GM21737 (cell line): ENCODE measurements at regions not wholly inside any gene's neighbourhood (a gene's known extent, or its start where the extent isn't known, plus 50 kb on each side); places are given as distances from the start of the nearest gene placed in this dataset.

Experiments
- ATAC-seq: cut with Tn5 transposase; IDR thresholded peaks from one replicate; pipeline ENCODE4 v1.9.1; 2021; ENCODE audit warnings: mild to moderate bottlenecking, moderate library complexity; ENCODE audit not compliant: unreplicated experiment

DNA sequence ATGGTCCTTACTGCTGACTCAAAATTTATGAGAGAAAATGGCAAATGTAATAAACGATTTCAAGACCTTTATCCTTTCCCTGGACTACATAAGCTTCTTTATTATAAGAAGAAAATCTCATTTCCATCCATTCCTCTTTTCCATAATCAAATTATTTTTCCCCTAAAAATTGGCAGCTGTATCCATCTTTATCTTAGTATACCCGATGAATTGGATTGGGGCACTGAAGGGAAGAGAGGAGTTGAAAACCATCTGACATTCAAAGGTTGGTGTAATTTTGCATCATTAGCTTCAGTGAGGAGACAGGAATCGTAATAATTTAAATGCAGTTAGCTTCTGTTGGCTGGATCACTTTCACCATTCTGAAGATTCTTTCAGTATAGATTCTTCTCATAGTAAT lies 574.1 kb downstream of the XIRP2 start:
- ATAC-seq = no peak

- no peak for ATAC-seq
Observed at GRCh38 chr2:167454036-167454435, 565.8 kb downstream of the XIRP2 start.

DNA sequence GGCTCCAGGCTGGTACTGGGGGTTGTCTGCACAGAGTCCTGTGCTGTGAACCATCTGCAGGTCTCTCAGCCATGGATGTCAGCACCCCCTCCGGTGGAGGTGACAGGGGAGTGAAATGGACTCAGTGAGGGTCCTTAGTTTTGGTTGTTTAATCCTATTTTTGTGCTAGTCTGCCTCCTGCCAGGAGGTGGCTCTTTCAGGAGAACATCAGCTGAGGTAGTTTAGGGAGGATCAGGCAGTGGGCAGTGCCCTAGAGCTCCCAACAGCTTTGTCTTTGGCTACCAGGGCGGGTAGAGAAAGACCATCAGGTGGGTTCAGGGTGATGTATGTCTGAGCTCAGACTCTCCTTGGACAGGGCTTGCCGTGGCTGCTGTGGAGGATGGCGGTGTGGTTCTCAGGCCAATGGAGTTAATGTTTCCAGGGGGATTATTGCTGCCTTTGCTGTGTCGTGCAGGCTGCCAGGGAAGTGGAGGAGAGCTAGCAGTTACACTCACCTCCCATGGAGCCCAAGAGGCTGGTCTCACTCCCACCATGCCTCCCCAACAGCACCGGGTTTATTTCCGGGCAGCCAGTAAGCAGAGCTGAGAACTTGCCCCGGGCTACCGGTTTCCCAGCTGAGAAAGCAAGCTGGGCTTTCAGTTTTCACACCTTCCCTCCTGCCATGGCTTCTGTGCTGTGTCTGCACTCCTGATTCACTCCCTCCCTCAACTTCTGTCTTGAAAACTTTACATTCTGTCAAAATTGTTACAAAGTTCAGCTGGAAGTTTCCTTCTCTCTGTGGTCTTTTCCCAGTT lies 563.4 kb downstream of the XIRP2 start:
- ATAC-seq = no peak

GRCh38 chr2:167450364-167450763 lies 562.1 kb downstream of the XIRP2 start:
- ATAC-seq = no peak

- ATAC-seq = no peak
Observed at GRCh38 chr2:167440382-167440781, 552.1 kb downstream of the XIRP2 start.

DNA sequence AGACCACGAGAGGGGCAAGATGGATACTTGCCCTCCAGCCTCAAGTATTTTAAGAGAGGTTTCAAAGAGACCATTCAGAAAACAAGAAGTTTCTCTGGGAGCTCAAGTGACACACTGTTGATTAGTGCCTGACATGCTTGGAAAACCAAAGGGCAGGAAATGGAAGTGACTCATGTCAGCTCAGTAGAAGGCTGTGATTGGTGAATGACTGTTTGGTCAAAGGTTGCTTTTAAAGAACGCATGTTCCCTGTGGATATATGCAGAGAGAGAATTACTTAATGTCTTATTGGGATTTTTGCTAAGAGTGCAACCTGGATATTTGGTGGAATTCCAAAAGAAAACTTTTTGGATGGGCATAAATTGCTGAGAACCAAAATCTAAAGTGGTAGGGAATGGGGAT lies 549.9 kb downstream of the XIRP2 start:
- no peak for ATAC-seq

DNA sequence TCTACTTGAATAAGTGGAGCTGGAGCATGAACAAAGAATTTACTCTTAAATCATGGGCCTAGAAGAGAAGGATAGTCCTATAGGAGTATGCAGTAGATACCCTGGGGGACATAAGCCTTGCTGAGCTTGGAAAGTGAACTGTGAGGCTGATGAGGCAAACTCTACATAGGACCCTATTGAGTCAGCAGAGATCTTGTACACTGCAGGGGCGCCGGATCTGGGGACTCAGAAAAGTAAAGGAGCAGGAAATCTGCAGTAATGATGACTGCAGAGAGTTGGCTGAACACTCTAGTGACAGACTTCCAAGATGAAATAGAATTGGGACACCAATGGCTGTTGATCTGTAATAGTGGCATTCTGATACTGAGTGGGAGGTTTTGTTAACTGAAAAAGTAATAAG lies 543.7 kb downstream of the XIRP2 start:
- no peak for ATAC-seq

DNA sequence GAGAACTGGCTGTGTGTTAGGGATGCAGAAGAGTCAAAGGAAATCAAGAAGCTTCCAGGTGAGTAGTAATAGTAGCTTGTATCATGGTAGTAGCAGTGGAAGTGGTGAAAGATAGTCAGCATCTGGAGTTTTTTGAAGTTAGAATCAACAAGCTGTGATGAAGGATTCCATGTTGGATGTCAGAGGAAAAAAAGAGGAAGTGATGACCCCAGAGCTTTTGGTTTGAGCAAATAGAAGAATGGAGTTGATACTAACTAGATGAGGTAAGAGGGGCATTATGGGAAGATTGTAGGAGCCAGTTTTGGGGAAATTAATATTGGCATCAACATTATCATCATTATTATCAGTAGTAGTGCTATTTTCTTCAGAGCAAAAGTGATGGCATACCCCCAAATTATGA lies 542.2 kb downstream of the XIRP2 start:
- no peak for ATAC-seq

GRCh38 chr2:167424803-167425755 lies 536.8 kb downstream of the XIRP2 start:
- no peak for ATAC-seq

- no peak for ATAC-seq
Observed at GRCh38 chr2:167424221-167424620, 535.9 kb downstream of the XIRP2 start.

DNA sequence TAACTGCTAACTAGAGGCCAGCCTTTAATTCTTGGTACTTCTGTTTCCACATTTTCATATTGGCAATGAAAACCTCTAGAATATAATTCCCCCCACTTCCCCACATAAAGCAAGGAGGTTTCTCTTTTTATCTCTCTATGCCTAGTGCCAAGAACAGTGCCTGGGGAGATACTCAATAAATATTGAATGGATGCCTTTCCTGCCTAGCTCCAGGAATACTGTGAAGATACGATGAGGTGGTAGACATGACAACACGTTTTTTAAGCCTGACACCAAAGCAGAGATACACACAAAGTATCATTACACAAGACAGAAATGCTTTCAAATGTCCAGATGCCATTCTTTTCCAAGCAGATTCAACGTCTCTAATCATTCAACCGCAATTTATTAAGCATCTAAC lies 535.5 kb downstream of the XIRP2 start:
- ATAC-seq = no peak

- no peak for ATAC-seq
Observed at GRCh38 chr2:167420211-167420610, 531.9 kb downstream of the XIRP2 start.

DNA sequence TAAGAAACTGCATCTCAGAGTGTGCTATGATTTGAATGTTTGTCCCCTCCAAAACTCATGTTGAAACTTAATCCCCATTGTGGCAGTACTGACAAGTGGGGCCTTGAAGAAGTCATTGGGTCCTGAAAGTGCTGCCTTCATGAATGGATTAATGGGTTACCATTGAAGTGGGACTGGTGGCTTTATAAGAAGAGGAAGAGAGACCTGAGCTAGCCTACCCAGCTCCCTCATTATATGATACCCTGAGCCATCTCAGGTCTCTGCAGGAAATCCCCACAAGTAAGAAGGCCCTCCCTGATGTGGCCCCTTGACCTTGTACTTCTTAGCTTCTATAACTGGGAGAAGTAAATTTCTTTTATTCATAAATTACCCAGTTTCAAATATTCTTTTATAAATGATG lies 526.8 kb downstream of the XIRP2 start:
- ATAC-seq = no peak

DNA sequence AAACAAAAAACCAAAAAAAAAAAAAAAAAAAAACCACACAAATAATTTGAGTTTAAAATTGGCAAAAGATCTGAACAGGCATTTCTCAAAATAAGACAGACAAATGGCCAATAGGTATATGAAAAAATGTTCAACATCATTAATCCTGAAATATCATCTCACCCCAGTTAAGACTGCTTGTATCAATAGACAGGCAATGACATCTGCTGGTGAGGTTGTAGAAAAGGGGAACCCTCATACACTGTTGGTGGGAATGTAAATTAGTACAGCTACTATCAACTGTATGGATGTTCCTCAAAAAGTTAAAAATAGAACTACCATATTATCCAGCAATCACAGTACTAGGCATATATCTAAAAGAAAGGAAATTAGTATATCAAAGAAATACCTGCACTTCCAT lies 523.1 kb downstream of the XIRP2 start:
- no peak for ATAC-seq

GRCh38 chr2:167406558-167406957 lies 518.3 kb downstream of the XIRP2 start:
- ATAC-seq = no peak

DNA sequence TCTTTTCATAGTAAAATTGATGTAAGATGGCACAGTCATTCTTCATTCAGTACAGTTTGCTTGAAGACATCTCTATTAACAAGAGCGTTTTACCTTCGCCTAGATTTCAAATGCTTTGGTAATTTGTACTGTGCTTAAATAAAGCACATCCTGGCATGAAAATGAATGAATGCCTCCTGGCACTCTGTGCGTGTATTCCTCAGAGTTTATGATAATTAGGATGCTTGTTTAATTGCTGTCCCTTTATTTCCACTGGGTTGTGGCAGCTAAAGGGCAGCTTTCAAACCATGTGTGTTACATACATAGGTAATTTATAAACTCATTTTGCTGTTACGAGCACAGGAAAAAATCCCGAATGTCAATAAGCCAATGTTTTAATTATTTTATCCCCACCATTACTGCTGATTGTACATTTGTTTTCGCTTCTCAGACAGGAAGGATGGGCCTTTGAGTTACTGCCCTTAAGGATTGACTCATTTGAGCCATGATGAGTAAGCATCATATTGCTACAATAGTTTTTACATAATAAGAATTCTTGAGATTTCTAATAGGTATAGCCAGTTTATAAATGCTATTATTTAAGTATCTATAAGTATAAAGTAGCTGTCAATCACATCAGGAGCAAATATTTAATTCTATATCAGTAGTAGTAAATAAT lies 516.5 kb downstream of the XIRP2 start:
- no peak for ATAC-seq

GRCh38 chr2:167401309-167401708 lies 513.0 kb downstream of the XIRP2 start:
- no peak for ATAC-seq

DNA sequence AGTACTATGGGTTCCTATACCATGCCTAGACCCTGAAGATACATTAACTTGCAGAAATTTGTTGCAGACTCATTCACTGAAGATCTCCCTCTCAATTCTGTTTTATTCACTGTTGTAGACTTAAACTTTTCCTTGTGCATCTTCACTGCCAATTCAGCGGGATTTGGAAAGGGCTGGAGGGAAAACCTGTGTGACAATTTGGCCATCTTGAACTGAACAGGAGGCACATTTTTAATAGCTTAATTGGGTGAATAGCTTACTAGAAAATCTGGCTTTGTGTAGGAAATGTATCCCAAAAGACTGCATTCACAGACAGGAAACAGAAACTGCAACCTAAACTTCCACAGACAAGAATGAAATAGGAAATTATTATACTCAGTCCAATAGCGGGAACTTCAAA lies 512.3 kb downstream of the XIRP2 start:
- ATAC-seq = no peak

GRCh38 chr2:167398873-167399272 lies 510.6 kb downstream of the XIRP2 start:
- ATAC-seq = no peak

DNA sequence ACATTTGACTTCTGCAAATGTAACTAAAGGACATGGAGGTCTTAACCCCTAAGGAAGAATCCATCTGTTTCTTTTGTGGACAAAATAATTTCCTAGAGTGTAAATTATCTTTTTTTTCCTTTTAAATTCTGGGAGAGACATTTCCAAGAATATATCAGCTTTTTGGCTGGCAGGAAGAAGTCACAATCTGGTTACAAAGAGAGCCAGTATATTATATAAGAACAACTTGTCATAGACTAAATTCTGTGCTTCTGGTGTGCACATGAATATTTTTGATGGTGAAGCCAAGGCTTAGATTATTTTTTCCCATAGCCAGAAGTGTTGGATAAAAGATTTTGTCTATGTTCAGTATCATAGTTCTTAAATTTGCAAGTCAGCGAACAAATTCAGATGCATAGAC lies 500.6 kb downstream of the XIRP2 start:
- no peak for ATAC-seq

DNA sequence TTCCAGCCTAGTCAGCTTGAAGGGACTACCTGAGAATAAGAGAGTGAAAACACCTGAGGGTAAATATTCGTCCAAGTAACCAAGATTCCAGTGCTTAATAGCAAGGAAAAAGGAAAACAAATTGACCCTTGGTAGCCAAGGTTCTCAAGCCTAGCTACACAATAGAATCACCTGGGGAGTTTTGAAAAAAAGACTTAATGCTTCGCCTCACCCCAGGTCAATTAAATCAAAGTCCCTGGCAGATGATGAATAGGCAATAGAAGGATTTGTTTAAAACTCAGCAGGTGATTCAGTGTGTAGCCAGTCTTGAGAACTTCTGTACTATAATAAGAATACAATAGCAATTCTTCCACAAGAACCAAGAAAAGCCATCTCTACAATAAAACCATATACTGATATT lies 500.2 kb downstream of the XIRP2 start:
- no peak for ATAC-seq

GRCh38 chr2:167386694-167387093 lies 498.4 kb downstream of the XIRP2 start:
- no peak for ATAC-seq
